Central memory CD8-positive, alpha-beta T cell (primary cell): ENCODE measurements at regions not wholly inside any gene's neighbourhood (a gene's known extent, or its start where the extent isn't known, plus 50 kb on each side); places are given as distances from the start of the nearest gene placed in this dataset.

Experiments used
- ATAC-seq: fragments of 150-1000 bp; cut with Tn5 transposase; replicated peaks from 2 replicates; pipeline ENCODE4 v1.10.0; 2022; ENCODE audit warnings: mild to moderate bottlenecking, moderate FRiP score, moderate number of reproducible peaks; ENCODE audit not compliant: poor library complexity, severe bottlenecking; ENCODE audit errors: extremely low read depth
- DNase-seq, 2 donors: peaks; one replicate each; pipeline ENCODE4 v3.0.0; 2021; ENCODE audit warnings: low spot score in 2 of 2
- H3K27ac Mint-ChIP-seq: one replicate; pipeline ENCODE4 v1.8.0; 2022; ENCODE audit warnings: low read depth, mild to moderate bottlenecking, moderate library complexity, mixed read lengths
- H3K27me3 Mint-ChIP-seq: one replicate; pipeline ENCODE4 v1.8.0; 2022; ENCODE audit warnings: mixed read lengths
- H3K36me3 Mint-ChIP-seq: one replicate; pipeline ENCODE4 v1.8.0; 2022; ENCODE audit warnings: mild to moderate bottlenecking, moderate library complexity, mixed read lengths; ENCODE audit not compliant: insufficient read depth
- H3K4me1 Mint-ChIP-seq: one replicate; pipeline ENCODE4 v1.8.0; 2022; ENCODE audit warnings: mixed read lengths
- H3K4me3 Mint-ChIP-seq: one replicate; pipeline ENCODE4 v1.8.0; 2022; ENCODE audit warnings: mild to moderate bottlenecking, moderate library complexity, mixed read lengths
- H3K9me3 Mint-ChIP-seq: one replicate; pipeline ENCODE4 v1.8.0; 2022; ENCODE audit warnings: mixed read lengths

DNA sequence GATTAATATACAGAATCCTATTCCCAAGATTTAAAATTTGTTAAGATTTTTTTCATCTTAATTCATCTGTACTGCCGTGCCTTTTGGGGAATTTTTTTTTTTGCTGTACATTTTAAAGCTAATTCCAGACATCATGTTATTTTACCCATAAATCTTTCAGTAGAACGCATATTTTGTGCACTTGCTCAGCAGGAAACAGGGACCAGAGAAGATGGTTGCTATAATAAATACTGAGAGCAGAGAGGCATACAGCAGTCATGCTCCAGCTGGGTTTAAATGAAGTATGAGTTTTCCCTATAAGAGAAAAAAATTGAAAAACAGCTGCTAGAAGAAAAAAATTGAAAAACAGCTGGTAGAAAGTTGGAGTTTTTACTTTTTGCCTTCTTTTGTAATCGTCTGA, 196.9 kb upstream of the PUM3 start:
- Mint-ChIP-seq H3K4me1 (no peaks in the 10 kb centered on the region), H3K27me3 (no peaks in the 10 kb centered on the region), H3K36me3 (no peaks in the 10 kb centered on the region), H3K27ac (no peak overlapping the region), H3K9me3 (no peaks in the 10 kb centered on the region), H3K4me3 (no peak overlapping the region)
- ATAC-seq (no peak), DNase-seq (no peak)

DNA sequence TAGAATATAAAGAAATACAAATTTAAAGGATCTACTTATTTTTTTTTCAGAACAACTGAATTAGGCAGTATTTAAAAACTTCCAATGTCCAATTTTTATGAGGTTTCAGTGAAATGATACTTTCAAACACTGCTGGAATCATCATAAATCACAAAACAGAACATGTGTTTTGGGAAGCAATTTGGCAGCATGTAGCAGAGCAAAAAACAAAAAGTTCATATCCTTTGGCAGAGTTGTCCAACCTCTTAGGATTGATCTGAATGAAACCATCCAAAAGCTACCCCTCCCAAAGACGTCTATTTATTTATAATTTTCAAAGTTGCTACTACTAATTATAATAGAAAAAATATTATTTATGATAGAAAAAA, 192.4 kb upstream of the PUM3 start:
- no peaks in the 10 kb centered on the region for H3K27me3 Mint-ChIP-seq
- no peak overlapping the region for H3K27ac Mint-ChIP-seq
- no peak for DNase-seq
- peaks cover 6% of the 10 kb centered on the region for H3K9me3 Mint-ChIP-seq
- no peaks in the 10 kb centered on the region for H3K36me3 Mint-ChIP-seq
- ATAC-seq = no peak
- no peaks in the 10 kb centered on the region for H3K4me1 Mint-ChIP-seq
- H3K4me3 Mint-ChIP-seq = no peak overlapping the region

DNA sequence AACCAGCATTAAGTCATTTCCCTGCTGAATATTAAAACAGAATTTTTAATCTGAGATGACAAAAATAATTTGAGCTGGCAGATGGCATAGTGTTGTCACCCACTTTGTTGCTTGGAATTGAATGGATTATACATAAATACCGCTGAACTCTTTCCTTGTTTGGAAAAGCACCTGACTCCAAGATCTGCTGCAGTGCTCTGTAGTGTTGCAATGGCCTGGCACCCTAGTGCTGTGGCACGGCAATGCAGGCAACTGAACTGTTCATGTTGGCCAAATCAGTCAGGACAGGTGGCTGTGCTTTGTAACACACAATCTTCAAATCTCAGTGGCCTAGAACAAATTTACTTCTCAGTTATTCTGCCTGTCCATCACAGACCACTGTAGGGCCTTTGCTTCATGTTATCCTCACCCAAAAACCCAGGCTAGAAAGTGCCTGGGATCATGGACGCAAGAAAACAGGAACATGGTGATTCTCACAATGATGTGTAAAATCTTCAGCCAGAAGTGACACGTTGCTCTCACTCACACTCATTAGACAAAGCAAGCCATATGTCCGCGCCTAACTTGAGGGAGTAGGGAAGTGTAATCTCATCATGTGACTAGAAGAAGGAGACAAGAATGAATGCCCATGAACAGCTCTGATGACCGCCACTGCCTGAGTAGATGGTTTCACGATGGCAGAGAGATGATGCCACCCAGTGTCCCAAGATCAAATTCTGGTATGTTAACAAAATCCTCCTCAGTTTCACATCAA, 191.9 kb upstream of the PUM3 start:
- no peak overlapping the region for H3K4me3 Mint-ChIP-seq
- H3K27me3 Mint-ChIP-seq = no peaks in the 10 kb centered on the region
- ATAC-seq (no peak), DNase-seq (no peak)
- no peaks in the 10 kb centered on the region for H3K4me1 Mint-ChIP-seq
- no peak overlapping the region for H3K27ac Mint-ChIP-seq
- peaks cover 6% of the 10 kb centered on the region for H3K9me3 Mint-ChIP-seq
- no peaks in the 10 kb centered on the region for H3K36me3 Mint-ChIP-seq

GRCh38 chr9:3032898-3033297, 189.0 kb upstream of the PUM3 start:
- no peak overlapping the region for H3K27ac Mint-ChIP-seq
- H3K36me3 Mint-ChIP-seq = no peaks in the 10 kb centered on the region
- DNase-seq (no peak), ATAC-seq (no peak)
- H3K4me1 Mint-ChIP-seq = no peaks in the 10 kb centered on the region
- H3K9me3 Mint-ChIP-seq = peaks cover 12% of the 10 kb centered on the region
- H3K4me3 Mint-ChIP-seq = no peak overlapping the region
- H3K27me3 Mint-ChIP-seq = no peaks in the 10 kb centered on the region

GRCh38 chr9:3028535-3028934, 184.6 kb upstream of the PUM3 start:
- no peak overlapping the region for H3K27ac Mint-ChIP-seq
- H3K4me3 Mint-ChIP-seq = no peak overlapping the region
- peaks cover 12% of the 10 kb centered on the region for H3K27me3 Mint-ChIP-seq
- no peaks in the 10 kb centered on the region for H3K36me3 Mint-ChIP-seq
- DNase-seq = no peak
- no peaks in the 10 kb centered on the region for H3K4me1 Mint-ChIP-seq
- peaks cover 6% of the 10 kb centered on the region for H3K9me3 Mint-ChIP-seq
- no peak for ATAC-seq

GRCh38 chr9:3027210-3027609, 183.3 kb upstream of the PUM3 start:
- no peak overlapping the region for H3K27ac Mint-ChIP-seq
- peaks cover 25% of the 10 kb centered on the region for H3K27me3 Mint-ChIP-seq
- peaks cover 6% of the 10 kb centered on the region for H3K9me3 Mint-ChIP-seq
- DNase-seq (no peak), ATAC-seq (no peak)
- H3K4me1 Mint-ChIP-seq = no peaks in the 10 kb centered on the region
- H3K36me3 Mint-ChIP-seq = no peaks in the 10 kb centered on the region
- no peak overlapping the region for H3K4me3 Mint-ChIP-seq

- Mint-ChIP-seq H3K27ac (no peak overlapping the region), H3K27me3 (peaks cover 40% of the 10 kb centered on the region), H3K36me3 (no peaks in the 10 kb centered on the region), H3K4me1 (no peaks in the 10 kb centered on the region), H3K4me3 (no peak overlapping the region), H3K9me3 (peaks cover 1% of the 10 kb centered on the region)
- DNase-seq (no peak), ATAC-seq (no peak)
Measured at GRCh38 chr9:3023449-3023848, 179.6 kb upstream of the PUM3 start.

GRCh38 chr9:3018691-3019230, 174.9 kb upstream of the PUM3 start:
- Mint-ChIP-seq H3K4me1 (no peaks in the 10 kb centered on the region), H3K27ac (no peak overlapping the region), H3K27me3 (peaks cover 28% of the 10 kb centered on the region), H3K36me3 (no peaks in the 10 kb centered on the region), H3K4me3 (no peak overlapping the region), H3K9me3 (no peaks in the 10 kb centered on the region)
- DNase-seq = no peak
- no peak for ATAC-seq

- ATAC-seq (no peak), DNase-seq (no peak)
- Mint-ChIP-seq H3K4me3 (no peak overlapping the region), H3K4me1 (no peaks in the 10 kb centered on the region), H3K27ac (no peak overlapping the region), H3K27me3 (peaks cover 23% of the 10 kb centered on the region), H3K9me3 (no peaks in the 10 kb centered on the region), H3K36me3 (no peaks in the 10 kb centered on the region)
Measured at GRCh38 chr9:3018071-3018470, 174.2 kb upstream of the PUM3 start.

DNA sequence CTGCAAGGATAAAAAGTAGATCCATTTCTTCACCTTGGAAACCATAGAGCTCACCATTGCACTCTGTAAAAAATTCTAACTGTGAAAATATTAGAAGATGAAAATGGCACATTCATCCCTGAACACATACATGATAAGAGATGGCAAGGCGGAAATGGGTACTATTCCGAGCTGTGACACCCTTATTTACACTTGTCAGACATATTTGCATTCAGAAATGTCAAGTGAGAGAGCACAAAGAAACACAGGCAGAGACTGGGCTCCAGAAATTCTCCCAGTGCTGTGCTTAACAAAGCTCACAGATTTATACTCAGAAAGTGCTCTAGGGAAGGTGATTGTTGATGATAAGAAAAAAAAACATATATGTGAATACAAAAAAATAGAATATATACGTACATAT, 170.3 kb upstream of the PUM3 start:
- DNase-seq (no peak), ATAC-seq (no peak)
- no peak overlapping the region for H3K27ac Mint-ChIP-seq
- no peaks in the 10 kb centered on the region for H3K4me1 Mint-ChIP-seq
- no peaks in the 10 kb centered on the region for H3K36me3 Mint-ChIP-seq
- H3K4me3 Mint-ChIP-seq = no peak overlapping the region
- H3K27me3 Mint-ChIP-seq = no peaks in the 10 kb centered on the region
- peaks cover 10% of the 10 kb centered on the region for H3K9me3 Mint-ChIP-seq

DNA sequence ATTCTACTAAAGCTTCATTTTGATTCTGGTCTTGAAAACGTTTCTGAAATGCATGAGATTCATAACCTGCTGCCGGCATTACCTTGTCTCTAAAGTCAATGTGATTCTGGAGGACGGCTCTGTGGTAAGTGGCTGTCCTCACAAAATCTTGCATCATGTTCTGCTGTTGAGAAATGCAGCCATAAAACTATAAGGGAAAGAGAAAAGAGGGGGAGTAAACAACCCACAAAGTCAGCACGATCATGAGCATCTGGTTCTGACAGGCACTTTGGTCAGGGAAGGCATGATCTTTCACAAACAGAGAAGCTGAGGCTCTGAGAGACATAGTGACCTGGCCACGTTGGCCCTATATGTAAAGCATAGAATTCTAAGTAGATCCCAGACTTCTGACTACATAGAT, 168.9 kb upstream of the PUM3 start:
- H3K27me3 Mint-ChIP-seq = peaks cover 8% of the 10 kb centered on the region
- H3K27ac Mint-ChIP-seq = no peak overlapping the region
- ATAC-seq (no peak), DNase-seq (no peak)
- H3K9me3 Mint-ChIP-seq = peaks cover 11% of the 10 kb centered on the region
- H3K4me3 Mint-ChIP-seq = no peak overlapping the region
- no peaks in the 10 kb centered on the region for H3K4me1 Mint-ChIP-seq
- H3K36me3 Mint-ChIP-seq = no peaks in the 10 kb centered on the region

DNA sequence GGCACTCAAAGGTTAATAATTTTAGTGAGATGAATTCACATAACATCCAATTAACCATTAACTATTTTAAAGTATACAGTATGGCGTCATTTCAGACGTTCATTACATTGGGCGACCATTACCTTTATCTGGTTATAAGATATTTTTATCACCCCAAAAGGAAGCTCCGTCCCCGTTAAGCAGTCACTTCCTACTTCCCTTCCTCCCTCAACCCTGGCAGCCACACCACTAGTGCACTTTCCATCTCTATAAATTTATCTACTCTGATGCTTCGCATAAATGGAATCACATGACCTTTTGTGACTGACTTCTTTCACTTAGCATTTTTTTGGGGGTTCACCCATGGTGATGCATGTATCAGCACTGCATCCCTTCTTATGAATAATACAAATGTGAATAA, 168.3 kb upstream of the PUM3 start:
- Mint-ChIP-seq H3K36me3 (no peaks in the 10 kb centered on the region), H3K27me3 (peaks cover 11% of the 10 kb centered on the region), H3K27ac (no peak overlapping the region), H3K4me3 (no peak overlapping the region), H3K4me1 (no peaks in the 10 kb centered on the region), H3K9me3 (peaks cover 11% of the 10 kb centered on the region)
- no peak for ATAC-seq
- no peak for DNase-seq

- no peaks in the 10 kb centered on the region for H3K4me1 Mint-ChIP-seq
- H3K27me3 Mint-ChIP-seq = peaks cover 11% of the 10 kb centered on the region
- peaks cover 2% of the 10 kb centered on the region for H3K36me3 Mint-ChIP-seq
- no peak overlapping the region for H3K4me3 Mint-ChIP-seq
- peaks cover 11% of the 10 kb centered on the region for H3K9me3 Mint-ChIP-seq
- no peak for ATAC-seq
- DNase-seq = no peak
- no peak overlapping the region for H3K27ac Mint-ChIP-seq
Measured at GRCh38 chr9:3008091-3008490, 164.2 kb upstream of the PUM3 start.
